HG02571 (cell line): ENCODE measurements at regions not wholly inside any gene's neighbourhood (a gene's known extent, or its start where the extent isn't known, plus 50 kb on each side); places are given as distances from the start of the nearest gene placed in this dataset.

Experiments
- ATAC-seq: cut with Tn5 transposase; IDR thresholded peaks from one replicate; pipeline ENCODE4 v1.9.1; 2021; ENCODE audit warnings: mild to moderate bottlenecking, moderate library complexity; ENCODE audit not compliant: unreplicated experiment

DNA sequence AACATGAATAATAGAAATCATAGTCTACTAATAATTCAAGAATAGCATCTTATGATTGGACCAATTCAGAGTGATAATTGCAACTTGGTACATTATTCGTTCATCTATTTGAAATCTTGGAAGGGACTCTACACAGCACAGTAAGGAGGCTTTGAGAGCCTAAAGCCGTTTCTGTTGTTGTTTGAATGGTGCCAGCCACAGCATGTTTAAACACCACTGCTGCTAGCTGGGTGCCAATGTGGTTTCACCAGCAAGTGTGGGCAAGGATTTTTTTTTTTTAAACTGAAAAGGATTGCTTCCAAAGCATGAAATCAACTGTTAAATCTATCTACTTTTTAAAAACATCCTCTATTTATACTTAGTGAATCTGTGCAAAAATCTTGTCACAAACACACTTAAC is 253.9 kb upstream of the MAP3K1 start:
- no peak for ATAC-seq

DNA sequence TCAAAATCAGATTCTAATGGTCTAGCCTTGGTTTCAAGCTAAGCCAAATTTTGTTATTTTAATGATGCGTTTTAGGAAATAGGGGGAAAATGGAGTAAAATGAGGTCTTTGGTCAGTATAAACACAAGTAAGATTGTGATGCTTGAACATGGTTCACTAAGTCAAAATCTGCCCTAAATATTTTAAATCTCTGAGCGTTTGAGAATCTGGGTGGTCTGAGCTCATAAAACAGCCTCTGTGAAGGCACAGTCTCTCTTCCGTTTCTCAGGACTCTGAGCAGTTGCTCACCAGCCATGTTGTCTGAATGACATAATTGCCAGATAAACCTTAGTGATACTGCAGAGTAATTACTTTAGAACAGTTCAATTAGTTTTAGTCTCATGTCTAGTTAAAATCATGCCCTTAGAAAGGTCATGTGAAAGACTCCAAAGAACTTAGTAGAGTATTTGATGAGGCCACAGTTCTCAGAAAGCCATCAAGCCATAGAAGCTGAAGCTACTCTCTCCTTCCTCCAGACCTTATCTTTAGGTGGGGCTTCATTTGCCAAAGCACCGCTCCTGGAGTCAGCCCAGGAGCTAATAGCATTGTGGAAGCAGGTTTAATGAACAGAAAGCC is 257.1 kb upstream of the MAP3K1 start:
- no peak for ATAC-seq

DNA sequence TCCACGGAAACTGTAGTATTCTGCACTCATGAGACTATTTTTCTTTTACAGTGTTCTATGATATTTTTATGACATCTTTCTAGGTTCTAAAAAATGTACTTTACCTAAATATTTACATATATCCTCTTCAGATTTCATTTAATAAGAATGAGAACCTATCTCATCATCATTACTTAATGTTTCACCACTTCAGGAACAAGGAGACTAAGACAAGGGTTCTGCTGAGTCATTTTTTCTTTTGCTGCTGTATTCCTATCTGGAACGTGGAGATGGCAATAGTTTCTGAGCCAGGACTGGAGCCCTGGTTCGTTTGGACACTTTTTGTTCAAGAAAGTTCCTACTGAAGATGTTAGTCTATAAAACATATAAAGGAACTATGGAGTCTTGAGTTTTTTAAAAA is 258.2 kb upstream of the MAP3K1 start:
- ATAC-seq = no peak

DNA sequence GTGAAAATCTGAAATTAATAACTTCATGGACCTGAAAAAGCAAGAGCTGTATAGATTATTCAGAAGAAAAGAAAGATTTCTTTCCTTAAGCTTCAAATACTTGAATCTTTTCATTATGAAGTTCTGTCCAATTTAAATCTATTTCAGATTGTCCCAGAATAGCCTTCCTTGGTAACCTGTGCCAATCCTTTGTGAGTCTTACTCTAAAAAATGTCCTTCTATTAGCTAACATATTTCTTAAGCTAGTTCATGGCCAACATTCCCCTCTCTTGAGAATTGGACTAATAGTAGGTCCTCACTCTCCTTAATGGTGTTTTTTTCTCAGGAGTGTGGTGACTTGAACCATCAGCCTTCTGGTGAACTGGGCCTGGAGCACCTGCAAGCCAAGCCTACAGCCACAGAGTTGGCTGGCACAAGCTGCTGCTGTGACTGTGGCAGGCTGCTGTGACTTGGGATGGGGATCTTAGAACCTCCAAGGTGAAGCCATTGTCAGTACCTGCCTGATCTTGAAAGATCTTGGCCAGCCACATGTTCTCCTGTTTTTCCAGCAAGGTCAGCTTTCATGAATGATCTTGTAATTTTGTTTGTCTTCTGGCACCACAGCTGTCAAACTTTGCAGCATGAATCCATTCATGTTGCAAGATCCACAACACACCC is 262.6 kb upstream of the MAP3K1 start:
- ATAC-seq = no peak

DNA sequence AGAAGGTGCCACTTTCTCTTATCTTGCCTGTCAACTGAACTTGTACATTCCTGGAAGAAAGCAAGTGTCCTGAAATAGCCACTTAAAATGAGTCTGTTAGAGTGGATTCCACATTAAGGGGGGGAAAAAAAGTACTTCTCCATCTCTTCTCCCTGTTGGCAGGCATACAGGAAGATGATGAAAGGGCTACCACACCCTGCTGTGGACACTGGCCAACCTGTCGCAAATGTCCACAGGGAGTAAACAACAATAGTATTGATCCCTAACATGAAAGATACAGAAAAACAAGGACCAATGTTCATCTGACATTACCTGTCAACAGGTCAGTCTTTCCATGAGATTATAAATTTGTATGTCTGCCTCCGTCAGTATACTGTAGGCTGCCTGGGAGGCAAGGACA is 265.1 kb upstream of the MAP3K1 start:
- no peak for ATAC-seq

DNA sequence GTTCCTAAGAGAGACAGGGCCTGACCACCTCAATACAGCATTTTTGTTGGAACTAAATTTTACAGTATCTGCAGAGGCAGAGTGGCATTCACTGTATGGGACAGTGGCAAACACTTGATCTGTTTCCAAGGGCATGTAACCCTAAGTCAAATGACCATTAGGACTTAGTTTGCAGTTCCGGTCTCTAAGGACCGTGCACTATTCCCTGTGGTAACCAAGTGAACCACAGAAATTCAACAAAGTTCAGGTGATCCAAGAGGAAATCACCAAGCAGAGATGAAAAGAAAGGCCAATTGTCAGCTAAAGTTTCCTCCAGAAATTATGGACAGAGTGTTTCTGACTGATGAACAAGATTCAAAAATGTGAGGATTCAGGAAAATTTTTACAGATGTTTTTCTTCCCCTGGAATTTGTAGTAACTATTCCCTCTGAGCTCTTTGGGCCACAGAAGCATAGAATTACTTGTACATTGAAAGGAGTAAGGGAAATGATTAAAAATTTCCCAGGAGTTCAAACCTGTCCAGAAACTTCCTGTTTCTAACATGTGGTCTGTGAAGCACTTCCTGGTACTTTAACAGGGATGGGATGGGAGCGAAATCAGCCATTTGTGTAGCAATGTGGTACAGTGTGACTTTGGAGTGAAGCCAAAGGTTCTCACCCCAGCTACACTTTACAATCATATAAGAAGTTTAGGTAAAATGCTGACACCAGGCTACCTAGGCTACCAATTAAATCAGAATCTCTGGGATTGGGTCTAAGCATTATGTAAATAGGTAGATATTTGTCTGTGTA is 266.1 kb upstream of the MAP3K1 start:
- no peak for ATAC-seq

DNA sequence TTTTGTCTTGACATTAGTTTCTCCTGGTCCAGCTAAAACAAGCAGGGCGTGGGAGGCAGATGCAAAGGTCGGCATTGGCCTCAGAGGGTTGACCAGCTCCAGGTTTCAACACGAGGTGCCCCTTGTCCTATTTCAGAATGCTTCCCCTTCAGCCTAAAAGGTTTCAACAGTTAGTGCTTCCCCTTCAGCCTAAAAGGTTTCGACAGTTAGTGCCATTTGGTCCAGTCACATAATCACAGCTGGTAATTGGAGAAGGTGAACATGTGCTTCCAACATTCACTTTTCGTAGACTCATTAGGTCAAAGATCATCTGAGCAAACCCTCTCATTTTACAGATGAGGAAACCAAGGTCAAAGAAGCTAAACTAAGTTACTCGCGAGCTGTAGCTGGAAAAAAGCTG is 270.3 kb upstream of the MAP3K1 start:
- no peak for ATAC-seq

DNA sequence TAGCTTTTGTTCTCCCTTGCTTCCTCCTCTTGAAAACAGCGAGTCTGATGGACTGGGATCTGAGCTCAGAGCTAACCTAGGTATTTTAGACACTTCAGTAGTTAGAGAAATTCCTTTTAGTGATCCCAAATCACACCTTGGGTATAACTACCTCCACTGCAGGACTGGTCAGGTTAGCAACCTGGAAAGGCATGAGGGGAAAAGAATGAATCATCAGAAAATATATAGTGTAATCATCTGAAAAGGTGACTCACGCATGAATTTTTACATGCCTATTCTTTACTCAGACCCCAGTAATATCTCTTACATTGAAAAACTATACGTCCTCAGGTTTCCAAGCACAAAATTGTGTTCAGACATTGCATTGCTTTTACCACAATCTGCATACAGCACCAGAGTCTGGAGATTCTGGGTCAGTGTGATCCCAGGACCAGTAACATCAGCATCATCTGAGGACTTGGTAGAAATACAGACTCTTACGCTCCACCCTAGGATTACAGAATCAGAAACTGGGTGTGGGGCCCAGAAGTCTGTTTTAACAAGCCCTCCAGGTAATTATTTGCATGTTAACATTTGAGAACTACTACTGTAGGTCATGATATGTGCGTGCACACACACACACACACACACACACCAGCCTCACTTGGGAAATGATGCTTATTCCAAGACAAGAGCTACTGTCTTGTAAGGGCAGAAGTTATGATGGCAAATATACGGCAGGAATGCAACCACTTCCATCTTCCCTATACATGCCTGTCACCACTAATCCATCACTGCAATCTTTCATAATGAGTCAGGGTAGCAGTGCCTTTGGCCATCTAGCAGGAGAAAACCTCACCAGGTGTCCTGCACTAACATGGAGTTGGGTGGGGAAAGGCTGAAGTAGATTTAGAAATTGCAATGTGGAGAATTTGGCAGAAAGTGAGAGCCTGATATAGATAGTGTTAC is 271.6 kb upstream of the MAP3K1 start:
- no peak for ATAC-seq

DNA sequence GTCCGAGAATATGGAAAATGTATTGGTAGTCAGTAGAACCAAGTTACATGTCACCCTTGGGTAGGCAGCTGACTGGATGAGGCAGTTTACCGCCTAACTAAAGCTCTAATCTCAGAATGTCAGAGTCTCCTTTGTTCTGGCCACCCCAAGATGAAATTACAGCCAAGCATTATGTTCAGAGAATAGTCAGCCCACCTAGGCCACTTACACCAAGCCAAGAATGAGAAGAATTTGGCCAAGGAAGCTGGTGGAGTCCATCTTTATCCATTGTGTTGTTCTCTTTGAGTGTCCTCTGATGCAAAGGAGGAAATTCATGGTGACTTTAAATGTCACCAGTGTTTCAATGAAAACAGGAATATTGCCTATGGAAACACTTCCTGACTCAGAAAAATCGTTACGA is 275.1 kb upstream of the MAP3K1 start:
- no peak for ATAC-seq

DNA sequence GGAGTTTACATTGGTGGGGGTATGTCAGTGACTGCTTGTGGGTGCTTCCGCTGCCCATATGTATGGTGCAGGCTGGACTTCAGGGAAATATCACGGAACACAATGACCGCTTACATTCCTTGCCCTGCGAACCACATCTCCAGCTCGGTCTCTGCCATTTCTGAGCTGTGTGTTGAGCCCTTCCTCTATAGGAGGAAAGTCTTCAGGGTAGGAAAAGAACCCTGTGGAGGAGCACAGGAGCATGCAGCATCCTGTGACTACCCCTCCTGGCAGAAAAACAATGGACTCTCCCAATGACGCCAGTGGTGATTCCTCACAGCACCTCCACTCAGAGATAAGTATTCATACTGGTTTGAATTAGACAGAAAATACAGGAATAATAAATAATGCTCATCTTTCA is 276.8 kb upstream of the MAP3K1 start:
- ATAC-seq = no peak

DNA sequence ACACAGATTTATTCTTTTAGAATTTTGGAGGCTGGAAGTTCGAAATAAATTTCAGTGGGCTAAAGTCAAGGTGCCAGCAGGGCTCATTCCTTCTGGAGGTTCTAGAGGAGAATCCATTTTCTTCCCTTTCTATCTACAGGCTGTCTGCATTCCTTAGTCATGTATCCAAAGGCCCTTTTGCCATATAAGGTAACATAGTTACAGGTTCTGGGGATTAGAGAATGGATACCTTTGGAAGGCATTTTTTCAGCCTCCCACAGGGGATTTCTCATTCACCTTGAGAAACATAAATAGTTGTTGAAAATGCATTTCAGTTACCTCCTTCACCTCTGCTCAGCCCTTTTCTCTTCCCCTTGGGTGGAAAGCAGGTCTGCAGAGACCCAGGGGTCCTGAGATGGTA is 280.0 kb upstream of the MAP3K1 start:
- ATAC-seq = no peak

DNA sequence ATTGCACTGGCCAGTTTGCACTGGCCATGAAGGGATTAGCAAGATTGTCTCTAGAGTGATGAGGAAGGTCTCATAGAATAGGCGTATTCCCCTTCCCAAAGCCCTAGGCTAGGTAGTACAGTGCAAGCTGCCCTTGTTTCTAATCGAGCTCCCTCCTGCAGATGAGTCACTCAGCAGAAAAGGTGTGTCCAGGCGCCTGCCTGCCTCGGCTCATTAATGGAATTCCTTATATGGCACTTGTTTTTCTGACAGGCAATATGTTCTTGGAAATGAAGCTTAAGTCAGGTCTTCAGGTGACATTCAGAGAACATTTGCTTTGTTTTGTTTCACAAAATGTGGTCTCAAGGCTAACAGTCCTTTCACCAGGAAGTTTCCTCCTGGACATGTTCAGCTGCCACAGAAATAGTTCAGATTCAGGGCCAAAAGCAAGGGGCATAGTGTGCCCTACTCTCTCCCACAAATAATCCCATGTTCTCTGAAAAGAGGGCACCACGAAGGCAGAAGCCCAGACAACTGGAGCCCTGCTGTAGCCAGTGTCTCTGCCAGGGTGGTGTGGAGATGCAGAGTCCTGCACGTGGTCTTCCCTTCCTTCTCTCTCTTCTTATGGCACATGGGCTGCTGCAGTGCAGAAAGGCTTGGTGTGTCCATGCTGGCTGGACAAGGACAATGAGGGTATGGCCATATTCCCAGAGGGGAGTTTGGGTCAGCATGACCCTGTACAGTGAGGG is 281.1 kb upstream of the MAP3K1 start:
- no peak for ATAC-seq

DNA sequence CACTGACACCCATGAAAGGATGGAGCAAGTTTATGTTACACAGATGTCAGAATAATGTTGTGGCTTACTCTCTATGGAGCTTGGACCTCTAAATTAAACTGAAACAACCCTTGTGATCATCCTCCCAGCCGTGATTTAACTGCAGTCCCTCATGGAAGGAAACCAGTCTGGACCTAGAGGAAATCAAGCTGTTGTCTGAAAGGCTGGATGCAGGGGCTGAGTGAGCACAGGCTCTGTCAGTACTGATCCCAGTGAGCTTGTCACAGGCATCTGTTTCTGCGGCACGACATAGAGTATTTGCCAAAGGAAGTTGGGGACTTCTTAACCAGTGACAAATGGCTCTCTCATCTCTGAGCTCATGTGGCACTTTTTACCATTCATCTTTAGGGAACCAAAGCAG is 282.9 kb upstream of the MAP3K1 start:
- no peak for ATAC-seq

DNA sequence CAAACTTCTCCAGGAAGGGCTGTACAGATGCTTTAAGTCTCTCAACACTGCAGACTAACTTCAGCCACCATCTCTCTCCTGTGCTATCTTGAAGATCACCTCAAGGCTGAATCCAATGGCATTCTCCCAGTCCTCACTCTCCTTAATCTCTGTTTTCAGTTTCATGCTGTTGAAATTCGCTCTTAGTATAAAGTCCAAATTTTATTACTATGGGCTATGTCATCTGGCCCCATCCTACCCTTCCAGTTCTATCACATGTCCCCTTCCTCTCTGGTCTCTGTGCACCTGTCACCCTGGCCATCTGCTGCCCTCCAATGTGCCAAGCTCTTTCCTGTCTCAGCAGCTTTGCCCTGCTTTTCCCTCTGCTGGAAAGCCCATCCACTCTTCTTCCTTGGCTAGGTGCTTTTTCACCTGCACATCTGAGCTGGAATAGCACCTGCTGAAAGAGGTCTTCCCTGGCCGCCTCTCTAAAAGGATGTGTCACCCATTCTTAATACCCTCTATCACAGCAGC is 284.7 kb upstream of the MAP3K1 start:
- ATAC-seq = no peak

DNA sequence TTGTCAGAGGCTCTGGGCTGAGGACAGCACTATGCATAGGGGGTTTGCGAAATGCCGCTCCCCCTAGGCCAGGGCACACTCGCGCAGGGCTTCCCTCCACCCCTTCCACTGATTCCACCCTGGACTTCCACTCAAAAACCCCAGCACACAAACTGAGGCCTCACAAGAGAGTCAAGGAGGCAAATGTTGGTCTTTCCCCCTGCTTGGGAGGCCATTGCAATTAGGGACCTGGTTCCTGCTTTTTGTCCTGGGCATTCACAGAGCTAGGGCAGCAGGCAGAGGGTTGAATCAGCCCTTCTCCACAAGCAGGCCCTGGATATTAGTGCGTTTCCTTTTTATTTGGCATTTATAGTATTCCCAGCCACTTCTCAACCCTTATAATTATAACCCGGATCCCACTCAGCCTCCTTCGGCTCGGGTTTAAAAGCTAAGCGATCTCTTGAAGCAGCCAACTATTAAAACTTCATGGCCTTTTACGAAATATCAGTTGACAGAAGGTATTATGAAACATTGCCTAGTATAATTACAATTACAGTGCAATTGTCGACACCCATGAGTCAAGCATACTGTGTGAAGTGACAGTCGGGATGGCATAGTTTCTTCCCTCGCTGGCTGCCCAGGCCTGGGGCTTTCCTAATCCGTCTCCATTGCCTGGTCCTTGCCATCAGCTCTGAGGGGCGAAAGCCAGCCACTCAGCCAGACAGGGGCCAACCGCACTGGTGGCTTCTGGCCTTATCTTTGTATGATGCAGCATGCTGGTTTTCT is 285.5 kb upstream of the MAP3K1 start:
- no peak for ATAC-seq

DNA sequence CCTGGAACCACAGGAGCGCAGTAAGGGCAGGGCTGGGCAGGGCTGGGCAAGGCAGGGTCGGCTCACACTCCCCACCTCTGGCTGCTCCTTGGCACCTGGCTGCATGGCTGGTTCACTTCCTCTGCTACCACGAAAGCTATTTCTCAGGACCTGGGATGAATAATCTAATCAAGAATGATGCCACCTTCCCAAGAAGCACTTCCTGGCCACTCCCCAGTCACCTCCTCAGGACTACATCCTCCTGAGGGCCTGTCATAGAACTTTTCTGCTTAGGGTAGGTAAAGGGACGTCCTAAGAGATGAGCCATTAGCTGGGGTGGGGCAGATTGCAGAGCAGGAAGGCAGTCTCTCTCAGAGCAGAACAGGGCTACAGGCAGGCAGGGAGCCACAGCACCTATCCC is 288.2 kb upstream of the MAP3K1 start:
- ATAC-seq = no peak

DNA sequence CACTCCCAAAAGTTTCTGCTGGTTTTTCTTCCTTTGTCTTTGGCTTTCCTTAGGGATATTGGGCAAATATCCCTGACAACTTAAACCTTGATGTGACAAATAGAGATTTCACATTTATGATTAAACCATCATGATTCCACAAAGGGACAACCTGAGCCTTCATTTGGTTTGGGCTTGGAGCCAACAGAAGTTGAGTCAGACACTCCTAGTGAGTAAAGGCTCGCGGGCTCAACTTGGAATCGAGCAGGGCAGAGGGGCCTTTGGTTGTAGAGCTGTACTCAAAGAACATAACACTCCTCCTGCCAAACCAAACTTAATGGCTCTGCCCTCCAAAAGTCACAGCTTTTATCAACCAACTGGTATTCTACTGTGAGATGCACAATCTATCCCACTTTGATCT is 290.2 kb upstream of the MAP3K1 start:
- ATAC-seq = no peak

DNA sequence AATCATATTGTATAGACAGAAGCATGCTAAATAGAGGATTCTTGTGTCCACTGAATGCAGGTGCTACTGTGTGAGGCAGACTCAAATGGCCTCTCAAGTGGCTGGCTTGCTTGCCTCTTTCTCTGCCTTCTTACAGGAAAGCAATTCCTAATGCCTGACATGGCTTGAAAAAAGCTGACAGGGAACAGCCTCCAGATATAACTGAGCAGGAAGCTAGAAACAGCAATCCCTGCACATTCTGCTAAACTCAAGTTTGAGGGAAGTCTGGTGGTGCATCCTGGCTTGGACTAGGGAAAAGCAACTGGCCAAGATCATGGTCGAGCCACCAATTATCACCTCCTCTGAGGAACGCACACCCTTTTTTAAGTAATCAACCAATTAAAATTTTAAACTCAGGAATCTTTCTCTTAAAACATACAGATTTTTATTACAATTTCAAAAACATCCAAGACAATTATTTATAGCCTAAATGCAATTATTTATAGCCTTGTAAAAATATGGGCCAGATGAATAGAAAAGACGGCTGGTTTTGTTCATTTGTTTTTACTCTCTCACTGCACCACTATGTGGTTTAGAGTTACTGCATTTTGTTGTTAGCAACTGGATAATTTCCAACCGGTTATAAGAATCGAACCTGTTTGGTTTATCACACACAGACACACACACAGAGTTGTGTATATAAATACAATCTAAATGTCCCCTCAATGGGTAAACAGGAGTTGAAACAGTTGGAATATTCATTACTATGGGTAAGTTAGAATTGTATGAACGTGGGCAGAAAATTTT is 290.9 kb upstream of the ANKRD55 start:
- ATAC-seq = no peak

DNA sequence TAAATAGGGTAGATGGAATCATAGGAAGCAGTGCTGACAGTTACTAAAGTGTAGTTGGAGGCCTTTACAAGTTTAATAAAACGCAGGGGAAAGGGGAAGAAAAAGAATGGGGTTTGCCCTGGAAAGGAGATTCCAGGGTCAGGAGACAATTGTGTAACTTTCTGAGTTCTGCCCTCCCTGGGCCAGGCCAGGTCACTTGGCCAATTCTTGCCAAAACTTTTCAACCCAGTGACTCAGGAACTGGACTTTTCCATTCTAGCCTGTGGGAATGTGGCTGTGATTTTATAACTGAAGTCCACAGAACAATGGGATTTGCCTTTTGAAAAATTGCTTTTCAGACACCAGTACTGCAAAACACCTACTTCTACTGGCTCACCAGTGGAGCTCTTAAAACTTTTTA is 289.8 kb upstream of the ANKRD55 start:
- ATAC-seq = no peak
